ENCODE measurements at regions not wholly inside any gene's neighbourhood (a gene's known extent, or its start where the extent isn't known, plus 50 kb on each side); places are given as distances from the start of the nearest gene placed in this dataset.
"Not testable (repeated sequence)": the region's sequence is repeated elsewhere in the genome, so short reads cannot be mapped to it uniquely, and the experiment has no call there.

- not testable (repeated sequence) for H3K9ac ChIP-seq (ENCODE audit: insufficient read depth in 1 of 2, low read length in 2 of 2); H3K4me1 ChIP-seq (ENCODE audit: control insufficient read depth in 5 of 5, insufficient read depth in 5 of 5, low read length in 5 of 5); ATAC-seq (ENCODE audit: insufficient read depth, low FRiP score); H3K36me3 ChIP-seq (ENCODE audit: control insufficient read depth in 4 of 4, insufficient read depth in 4 of 4, low read length in 4 of 4); H3K27me3 ChIP-seq (ENCODE audit: control insufficient read depth in 3 of 3, insufficient read depth in 3 of 3, low read length in 2 of 3); DNase-seq; H3K9me3 ChIP-seq (ENCODE audit: control insufficient read depth in 4 of 4, insufficient read depth in 3 of 4, low read length in 3 of 4); H3K27ac ChIP-seq (ENCODE audit: low read depth in 1 of 2, low read length in 1 of 2); H3K4me3 ChIP-seq
- WGBS, 2 donors = 89 to 100% methylated on average over 2 to 3 of the region's 3 CpGs
Measured at GRCh38 chr2:87425717-87426116, 322.2 kb upstream of the PLGLB2 start.

DNA sequence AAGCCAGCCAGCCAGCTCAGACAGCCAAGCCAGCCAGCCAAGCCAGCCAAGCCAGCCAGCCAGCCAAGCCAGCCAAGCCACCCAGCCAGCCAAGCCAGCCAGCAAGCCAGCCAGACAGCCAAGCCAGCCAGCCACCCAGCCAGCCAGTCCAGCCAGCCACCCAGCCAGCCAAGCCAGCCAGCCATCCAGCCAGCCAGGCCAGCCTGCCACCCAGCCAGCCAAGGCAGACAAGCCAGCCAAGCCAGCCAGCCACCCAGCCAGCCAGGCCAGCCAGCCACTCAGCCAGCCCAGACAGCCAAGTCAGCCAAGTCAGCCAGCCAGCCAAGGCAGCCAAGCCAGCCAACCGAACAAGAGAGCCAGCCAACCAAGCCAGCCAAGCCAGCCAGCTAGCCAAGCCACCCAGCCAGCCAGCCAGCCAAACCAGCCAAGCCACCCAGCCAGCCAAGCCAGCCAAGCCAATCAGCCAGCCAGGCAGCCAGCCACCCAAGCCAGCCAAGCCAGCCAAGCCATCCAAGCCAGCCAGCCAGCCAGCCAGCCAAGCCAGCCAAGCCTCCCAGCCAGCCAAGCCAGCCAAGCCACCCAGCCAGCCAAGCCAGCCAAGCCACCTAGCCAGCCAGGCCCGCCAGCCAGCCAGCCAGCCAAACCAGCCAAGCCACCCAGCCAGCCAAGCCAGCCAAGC is 319.3 kb upstream of the PLGLB2 start:
- H3K36me3 ChIP-seq (ENCODE audit: control insufficient read depth in 4 of 4, insufficient read depth in 4 of 4, low read length in 4 of 4); H3K27me3 ChIP-seq (ENCODE audit: control insufficient read depth in 3 of 3, insufficient read depth in 3 of 3, low read length in 2 of 3); H3K4me1 ChIP-seq (ENCODE audit: control insufficient read depth in 5 of 5, insufficient read depth in 5 of 5, low read length in 5 of 5); H3K4me3 ChIP-seq; H3K27ac ChIP-seq (ENCODE audit: low read depth in 1 of 2, low read length in 1 of 2); ATAC-seq (ENCODE audit: insufficient read depth, low FRiP score); H3K9me3 ChIP-seq (ENCODE audit: control insufficient read depth in 4 of 4, insufficient read depth in 3 of 4, low read length in 3 of 4); H3K9ac ChIP-seq (ENCODE audit: insufficient read depth in 1 of 2, low read length in 2 of 2): not testable (repeated sequence)
- WGBS, 2 donors = 78 to 79% methylated on average over 2 of the region's 2 CpGs
- peak in 1 of 3 donors; percentile 13 for DNase-seq

GRCh38 chr2:87429206-87429930 is 318.5 kb upstream of the PLGLB2 start:
- H3K9me3 ChIP-seq (ENCODE audit: control insufficient read depth in 4 of 4, insufficient read depth in 3 of 4, low read length in 3 of 4); H3K27me3 ChIP-seq (ENCODE audit: control insufficient read depth in 3 of 3, insufficient read depth in 3 of 3, low read length in 2 of 3); H3K27ac ChIP-seq (ENCODE audit: low read depth in 1 of 2, low read length in 1 of 2); H3K36me3 ChIP-seq (ENCODE audit: control insufficient read depth in 4 of 4, insufficient read depth in 4 of 4, low read length in 4 of 4); DNase-seq; ATAC-seq (ENCODE audit: insufficient read depth, low FRiP score); H3K4me1 ChIP-seq (ENCODE audit: control insufficient read depth in 5 of 5, insufficient read depth in 5 of 5, low read length in 5 of 5); H3K4me3 ChIP-seq; H3K9ac ChIP-seq (ENCODE audit: insufficient read depth in 1 of 2, low read length in 2 of 2): not testable (repeated sequence)
- 91 to 92% methylated on average over 5 to 9 of the region's 9 CpGs for WGBS, 2 donors

- H3K36me3 ChIP-seq (ENCODE audit: control insufficient read depth in 4 of 4, insufficient read depth in 4 of 4, low read length in 4 of 4); H3K4me3 ChIP-seq; ATAC-seq (ENCODE audit: insufficient read depth, low FRiP score); H3K27ac ChIP-seq (ENCODE audit: low read depth in 1 of 2, low read length in 1 of 2); H3K9me3 ChIP-seq (ENCODE audit: control insufficient read depth in 4 of 4, insufficient read depth in 3 of 4, low read length in 3 of 4); H3K4me1 ChIP-seq (ENCODE audit: control insufficient read depth in 5 of 5, insufficient read depth in 5 of 5, low read length in 5 of 5); H3K9ac ChIP-seq (ENCODE audit: insufficient read depth in 1 of 2, low read length in 2 of 2); H3K27me3 ChIP-seq (ENCODE audit: control insufficient read depth in 3 of 3, insufficient read depth in 3 of 3, low read length in 2 of 3); DNase-seq: not testable (repeated sequence)
- 92 to 93% methylated on average over 2 to 3 of the region's 4 CpGs for WGBS, 2 donors
Measured at GRCh38 chr2:87429931-87430275, 318.0 kb upstream of the PLGLB2 start.

- H3K4me3 ChIP-seq; H3K27ac ChIP-seq (ENCODE audit: low read depth in 1 of 2, low read length in 1 of 2); H3K9me3 ChIP-seq (ENCODE audit: control insufficient read depth in 4 of 4, insufficient read depth in 3 of 4, low read length in 3 of 4); H3K9ac ChIP-seq (ENCODE audit: insufficient read depth in 1 of 2, low read length in 2 of 2); H3K27me3 ChIP-seq (ENCODE audit: control insufficient read depth in 3 of 3, insufficient read depth in 3 of 3, low read length in 2 of 3); DNase-seq; H3K4me1 ChIP-seq (ENCODE audit: control insufficient read depth in 5 of 5, insufficient read depth in 5 of 5, low read length in 5 of 5); H3K36me3 ChIP-seq (ENCODE audit: control insufficient read depth in 4 of 4, insufficient read depth in 4 of 4, low read length in 4 of 4); ATAC-seq (ENCODE audit: insufficient read depth, low FRiP score): not testable (repeated sequence)
- WGBS, 2 donors = no CpG with 5 or more reads among the region's 2 CpGs
Measured at GRCh38 chr2:87431051-87431450, 316.8 kb upstream of the PLGLB2 start.

- WGBS, 2 donors = 70 to 80% methylated on average over 1 of the region's 2 CpGs
- not testable (repeated sequence) for DNase-seq; ATAC-seq (ENCODE audit: insufficient read depth, low FRiP score)
Measured at GRCh38 chr2:87432711-87433453, 315.0 kb upstream of the PLGLB2 start.

DNA sequence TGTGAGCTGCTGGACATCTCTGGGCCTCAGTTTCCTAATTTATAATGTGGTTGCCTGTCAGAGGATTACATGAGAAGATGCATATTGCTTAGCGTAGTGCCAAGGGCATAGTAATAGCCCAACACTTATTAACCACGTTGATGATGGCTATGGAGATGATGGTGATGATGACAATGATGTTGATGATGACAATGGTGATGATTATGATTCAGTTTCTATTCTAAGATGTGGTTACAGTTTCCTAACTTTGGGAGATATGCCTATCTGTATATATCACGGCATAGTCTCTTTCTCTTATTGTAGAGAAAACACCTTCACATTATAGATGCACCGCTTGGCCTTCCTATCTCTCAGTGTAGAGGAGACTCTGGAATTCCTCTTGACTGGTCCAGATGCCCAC is 311.9 kb upstream of the PLGLB2 start:
- WGBS, 2 donors = 95 to 98% methylated on average over 3 of the region's 4 CpGs
- H3K4me3 ChIP-seq; DNase-seq; H3K27me3 ChIP-seq (ENCODE audit: control insufficient read depth in 3 of 3, insufficient read depth in 3 of 3, low read length in 2 of 3); H3K9ac ChIP-seq (ENCODE audit: insufficient read depth in 1 of 2, low read length in 2 of 2); H3K36me3 ChIP-seq (ENCODE audit: control insufficient read depth in 4 of 4, insufficient read depth in 4 of 4, low read length in 4 of 4); H3K4me1 ChIP-seq (ENCODE audit: control insufficient read depth in 5 of 5, insufficient read depth in 5 of 5, low read length in 5 of 5); H3K27ac ChIP-seq (ENCODE audit: low read depth in 1 of 2, low read length in 1 of 2); ATAC-seq (ENCODE audit: insufficient read depth, low FRiP score); H3K9me3 ChIP-seq (ENCODE audit: control insufficient read depth in 4 of 4, insufficient read depth in 3 of 4, low read length in 3 of 4): not testable (repeated sequence)

More at GRCh38 chr2:87432711-87433453, 315.0 kb upstream of the PLGLB2 start:
- not testable (repeated sequence) for H3K36me3 ChIP-seq (ENCODE audit: control insufficient read depth in 4 of 4, insufficient read depth in 4 of 4, low read length in 4 of 4); H3K4me3 ChIP-seq; H3K9ac ChIP-seq (ENCODE audit: insufficient read depth in 1 of 2, low read length in 2 of 2); H3K4me1 ChIP-seq (ENCODE audit: control insufficient read depth in 5 of 5, insufficient read depth in 5 of 5, low read length in 5 of 5); H3K27ac ChIP-seq (ENCODE audit: low read depth in 1 of 2, low read length in 1 of 2); H3K27me3 ChIP-seq (ENCODE audit: control insufficient read depth in 3 of 3, insufficient read depth in 3 of 3, low read length in 2 of 3); H3K9me3 ChIP-seq (ENCODE audit: control insufficient read depth in 4 of 4, insufficient read depth in 3 of 4, low read length in 3 of 4)

GRCh38 chr2:87437701-87438260 is 310.1 kb upstream of the PLGLB2 start:
- ATAC-seq (ENCODE audit: insufficient read depth, low FRiP score) = not testable (repeated sequence)

More at GRCh38 chr2:87437701-87438260, 310.1 kb upstream of the PLGLB2 start:
- not testable (repeated sequence) for H3K36me3 ChIP-seq (ENCODE audit: control insufficient read depth in 4 of 4, insufficient read depth in 4 of 4, low read length in 4 of 4); H3K4me3 ChIP-seq; H3K9me3 ChIP-seq (ENCODE audit: control insufficient read depth in 4 of 4, insufficient read depth in 3 of 4, low read length in 3 of 4); DNase-seq; H3K4me1 ChIP-seq (ENCODE audit: control insufficient read depth in 5 of 5, insufficient read depth in 5 of 5, low read length in 5 of 5); H3K27ac ChIP-seq (ENCODE audit: low read depth in 1 of 2, low read length in 1 of 2); H3K27me3 ChIP-seq (ENCODE audit: control insufficient read depth in 3 of 3, insufficient read depth in 3 of 3, low read length in 2 of 3); H3K9ac ChIP-seq (ENCODE audit: insufficient read depth in 1 of 2, low read length in 2 of 2)
- WGBS, 2 donors = 47 to 60% methylated on average over 3 of the region's 4 CpGs

Data from lung (tissue), 9 donors.